Coronary artery (tissue), 2 donors: ENCODE measurements at regions not wholly inside any gene's neighbourhood (a gene's known extent, or its start where the extent isn't known, plus 50 kb on each side); places are given as distances from the start of the nearest gene placed in this dataset.

ENCODE experiments used
- DNase-seq: peaks from one replicate; pipeline ENCODE4 v3.0.0-alpha.2; 2017; ENCODE audit warnings: low spot score
- H3K27ac ChIP-seq, 2 donors: fragments of 200-600 bp; sonication (generic); one replicate each; pipeline ENCODE4 v1.5.1; 2016 to 2019
- H3K4me3 ChIP-seq: fragments of 200-600 bp; sonication (generic); 2 replicates; pipeline ENCODE4 v1.5.1; 2016; ENCODE audit warnings: mild to moderate bottlenecking, moderate library complexity
- CTCF ChIP-seq: fragments of 200-600 bp; sonication (generic); IDR thresholded peaks from one replicate; pipeline ENCODE4 v1.5.1; 2019; ENCODE audit warnings: antibody characterized with exemption

- Histone ChIP-seq H3K4me3 (no peak overlapping the region), H3K27ac (no peak overlapping the region)
- DNase-seq: no peak
- no peak for TF ChIP-seq CTCF
These were observed 87.6 kb downstream of the LINC00237 start for GRCh38 chr20:21018576-21018975.

DNA sequence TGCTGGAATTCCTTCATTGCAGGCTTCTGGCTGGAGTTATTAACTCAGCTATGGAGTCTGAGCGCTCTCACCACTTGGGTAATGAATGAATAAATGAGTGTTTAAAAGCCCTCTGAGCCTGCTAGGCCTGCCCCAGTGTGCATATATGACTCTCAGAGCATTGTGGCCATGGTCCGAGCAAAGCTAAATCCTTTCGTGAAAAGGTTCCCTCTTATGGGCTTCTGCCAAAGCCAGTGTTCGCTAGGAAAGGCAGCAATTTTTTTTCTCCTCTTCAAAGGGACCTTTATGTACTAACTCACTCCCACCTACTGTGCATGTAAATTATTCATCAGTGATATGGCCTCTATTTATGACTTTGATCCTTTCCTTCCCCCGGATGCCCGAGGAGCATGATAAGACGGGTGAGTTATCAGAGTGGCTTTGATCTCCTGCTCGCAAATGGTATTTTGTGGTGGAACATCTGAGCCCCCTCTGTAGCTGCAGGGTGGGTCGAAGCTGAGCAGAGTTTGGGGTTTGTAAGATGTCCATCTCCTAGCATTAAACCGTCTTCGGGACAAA lies 88.6 kb downstream of the LINC00237 start:
- DNase-seq: no peak
- Histone ChIP-seq H3K27ac (no peak overlapping the region), H3K4me3 (no peak overlapping the region)
- TF ChIP-seq CTCF: no peak

DNA sequence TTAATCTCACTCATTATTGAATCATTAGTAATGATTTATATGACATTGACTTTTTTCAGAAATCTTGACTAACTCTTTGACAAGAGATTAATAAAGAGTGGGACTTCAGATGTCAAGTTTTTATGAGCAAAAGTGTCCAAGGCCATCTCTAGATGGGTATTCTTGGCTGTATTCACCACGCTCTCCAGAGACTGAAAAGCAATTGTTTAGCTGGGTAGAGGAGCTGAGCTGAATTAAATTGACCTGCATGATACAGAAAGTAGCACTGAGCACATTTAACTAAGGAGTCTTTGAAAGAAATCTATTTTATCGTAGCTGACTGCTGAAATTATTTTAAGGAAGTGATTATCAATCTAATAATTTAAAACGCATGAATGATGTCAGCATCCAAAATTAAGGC lies 89.4 kb downstream of the LINC00237 start:
- no peak for TF ChIP-seq CTCF
- Histone ChIP-seq H3K27ac (no peak overlapping the region), H3K4me3 (no peak overlapping the region)
- DNase-seq: no peak

DNA sequence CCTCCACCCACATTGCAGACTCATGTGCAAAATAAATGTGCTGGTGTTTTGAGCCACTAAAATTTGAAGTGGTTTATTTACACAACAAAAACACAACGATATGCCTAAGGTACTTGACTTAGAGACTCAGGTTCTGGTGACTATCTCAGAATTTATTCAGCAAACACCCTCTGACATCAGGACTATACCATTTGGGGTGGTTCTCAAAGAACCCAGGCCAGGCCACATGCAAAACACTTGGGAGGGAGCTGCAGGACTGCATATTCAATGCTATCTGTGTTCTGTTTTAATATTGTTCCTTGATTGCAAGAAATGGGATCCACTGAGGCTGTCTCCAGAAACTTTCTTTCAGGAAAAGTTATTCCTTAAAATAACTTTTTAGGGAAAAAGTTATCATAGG lies 91.6 kb downstream of the LINC00237 start:
- no peak overlapping the region for H3K4me3 ChIP-seq
- no peak for TF ChIP-seq CTCF
- DNase-seq: no peak
- no peak overlapping the region for H3K27ac ChIP-seq

- no peak for TF ChIP-seq CTCF
- Histone ChIP-seq H3K4me3 (no peak overlapping the region), H3K27ac (no peak overlapping the region)
- no peak for DNase-seq
These were observed 97.2 kb downstream of the LINC00237 start for GRCh38 chr20:21008951-21009350.

- H3K27ac ChIP-seq: no peak overlapping the region
- no peak for DNase-seq
- no peak overlapping the region for H3K4me3 ChIP-seq
- no peak for TF ChIP-seq CTCF
These were observed 99.5 kb downstream of the LINC00237 start for GRCh38 chr20:21006611-21007010.

GRCh38 chr20:21004386-21005076 lies 101.6 kb downstream of the LINC00237 start:
- no peak for DNase-seq
- Histone ChIP-seq H3K27ac (no peak overlapping the region), H3K4me3 (no peak overlapping the region)
- TF ChIP-seq CTCF: no peak
